ENCODE measurements at regions not wholly inside any gene's neighbourhood (a gene's known extent, or its start where the extent isn't known, plus 50 kb on each side); places are given as distances from the start of the nearest gene placed in this dataset.
"Not testable (repeated sequence)": the region's sequence is repeated elsewhere in the genome, so short reads cannot be mapped to it uniquely, and the experiment has no call there.

DNA sequence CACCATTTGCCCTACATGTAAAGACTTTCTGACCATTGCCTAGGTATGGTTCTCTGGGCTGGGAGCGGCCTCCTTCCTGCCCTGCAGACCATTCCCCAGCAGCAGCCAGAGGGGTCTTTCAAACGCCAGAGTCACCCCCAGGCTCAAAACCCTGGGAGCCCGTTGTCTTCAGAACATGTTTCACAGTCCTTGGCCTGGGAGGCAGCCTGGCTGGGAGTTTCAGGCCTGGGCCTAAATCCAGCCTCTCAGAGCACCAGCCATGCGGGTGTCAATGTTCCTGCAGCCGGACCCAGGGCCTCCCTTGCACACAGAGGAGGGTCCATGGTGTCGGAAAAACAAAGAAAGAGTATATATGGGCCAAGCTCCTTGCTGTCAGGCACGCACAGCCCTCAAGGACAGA lies 145.2 kb upstream of the FOXD4L5 start:
- Histone ChIP-seq H3K9me3 (ENCODE audit: insufficient read depth, low read depth, low read length) (peaks cover 14% of the 10 kb centered on the region; the same call in 1 of the 2 replicates), H3F3A (ENCODE audit: low read depth) (no peaks in the 10 kb centered on the region), H3K9me2 (replicated peaks; ENCODE audit: low read depth, low read length) (no peaks in the 10 kb centered on the region), H3K27me3 (ENCODE audit: insufficient read depth, low read length, poor library complexity, severe bottlenecking) (no peaks in the 10 kb centered on the region), H3K36me3 (ENCODE audit: insufficient read depth, low read length) (no peaks in the 10 kb centered on the region), H2AFZ (ENCODE audit: low read length) (no peak overlapping the region), H3K9ac (ENCODE audit: low read depth, low read length, poor library complexity, severe bottlenecking) (no peak overlapping the region), H3K79me2 (ENCODE audit: insufficient read depth, low read length) (no peaks in the 10 kb centered on the region), H3K4me2 (ENCODE audit: low read depth, low read length, poor library complexity, severe bottlenecking) (no peak overlapping the region), H4K20me1 (ENCODE audit: insufficient read depth, low read length, poor library complexity, severe bottlenecking) (no peaks in the 10 kb centered on the region), H3K4me1 (ENCODE audit: insufficient read depth, low read length, poor library complexity, severe bottlenecking) (no peaks in the 10 kb centered on the region), H3K4me3 (ENCODE audit: low read length, poor library complexity, severe bottlenecking) (no peak overlapping the region)
- TF ChIP-seq EZH2phosphoT487 (IDR thresholded peaks at IDR 0.05; ENCODE audit: borderline replicate concordance), result no peak
- TF ChIP-seq, protein P1, sequence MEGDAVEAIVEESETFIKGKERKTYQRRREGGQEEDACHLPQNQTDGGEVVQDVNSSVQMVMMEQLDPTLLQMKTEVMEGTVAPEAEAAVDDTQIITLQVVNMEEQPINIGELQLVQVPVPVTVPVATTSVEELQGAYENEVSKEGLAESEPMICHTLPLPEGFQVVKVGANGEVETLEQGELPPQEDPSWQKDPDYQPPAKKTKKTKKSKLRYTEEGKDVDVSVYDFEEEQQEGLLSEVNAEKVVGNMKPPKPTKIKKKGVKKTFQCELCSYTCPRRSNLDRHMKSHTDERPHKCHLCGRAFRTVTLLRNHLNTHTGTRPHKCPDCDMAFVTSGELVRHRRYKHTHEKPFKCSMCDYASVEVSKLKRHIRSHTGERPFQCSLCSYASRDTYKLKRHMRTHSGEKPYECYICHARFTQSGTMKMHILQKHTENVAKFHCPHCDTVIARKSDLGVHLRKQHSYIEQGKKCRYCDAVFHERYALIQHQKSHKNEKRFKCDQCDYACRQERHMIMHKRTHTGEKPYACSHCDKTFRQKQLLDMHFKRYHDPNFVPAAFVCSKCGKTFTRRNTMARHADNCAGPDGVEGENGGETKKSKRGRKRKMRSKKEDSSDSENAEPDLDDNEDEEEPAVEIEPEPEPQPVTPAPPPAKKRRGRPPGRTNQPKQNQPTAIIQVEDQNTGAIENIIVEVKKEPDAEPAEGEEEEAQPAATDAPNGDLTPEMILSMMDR (conservative IDR thresholded peaks at IDR 0.05; ENCODE audit: low read length), result no peak

DNA sequence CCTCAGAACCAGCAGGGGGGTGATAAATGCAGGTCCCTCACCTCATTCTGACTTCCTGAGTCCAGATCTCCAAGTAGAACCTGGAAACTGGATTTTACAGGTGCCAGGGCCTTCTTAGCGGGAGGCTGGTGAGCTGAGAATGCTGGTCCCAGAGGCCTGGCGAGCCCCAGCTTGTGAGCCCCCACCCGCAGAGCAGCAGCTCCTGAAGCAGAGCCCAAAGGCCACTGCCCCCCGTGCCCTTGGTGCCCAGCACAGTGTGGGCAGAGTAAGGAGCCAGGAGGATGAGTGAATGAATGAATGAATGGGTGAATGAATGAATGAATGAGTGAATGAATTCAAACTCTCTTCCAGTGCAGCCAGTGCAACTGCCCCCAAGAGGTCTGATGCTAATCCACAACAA lies 142.4 kb upstream of the FOXD4L5 start:
- H4K20me1 ChIP-seq (ENCODE audit: insufficient read depth, low read length, poor library complexity, severe bottlenecking); H3K27me3 ChIP-seq (ENCODE audit: insufficient read depth, low read length, poor library complexity, severe bottlenecking); H3F3A ChIP-seq (ENCODE audit: low read depth); H3K4me1 ChIP-seq (ENCODE audit: insufficient read depth, low read length, poor library complexity, severe bottlenecking); H3K4me2 ChIP-seq (ENCODE audit: low read depth, low read length, poor library complexity, severe bottlenecking); H3K4me3 ChIP-seq (ENCODE audit: low read length, poor library complexity, severe bottlenecking); H3K79me2 ChIP-seq (ENCODE audit: insufficient read depth, low read length); H2AFZ ChIP-seq (ENCODE audit: low read length); H3K9me2 ChIP-seq (replicated peaks; ENCODE audit: low read depth, low read length); H3K36me3 ChIP-seq (ENCODE audit: insufficient read depth, low read length); H3K9ac ChIP-seq (ENCODE audit: low read depth, low read length, poor library complexity, severe bottlenecking): not testable (repeated sequence)
- peaks cover 14% of the 10 kb centered on the region; the same call in 1 of the 2 replicates for H3K9me3 ChIP-seq (ENCODE audit: insufficient read depth, low read depth, low read length)

DNA sequence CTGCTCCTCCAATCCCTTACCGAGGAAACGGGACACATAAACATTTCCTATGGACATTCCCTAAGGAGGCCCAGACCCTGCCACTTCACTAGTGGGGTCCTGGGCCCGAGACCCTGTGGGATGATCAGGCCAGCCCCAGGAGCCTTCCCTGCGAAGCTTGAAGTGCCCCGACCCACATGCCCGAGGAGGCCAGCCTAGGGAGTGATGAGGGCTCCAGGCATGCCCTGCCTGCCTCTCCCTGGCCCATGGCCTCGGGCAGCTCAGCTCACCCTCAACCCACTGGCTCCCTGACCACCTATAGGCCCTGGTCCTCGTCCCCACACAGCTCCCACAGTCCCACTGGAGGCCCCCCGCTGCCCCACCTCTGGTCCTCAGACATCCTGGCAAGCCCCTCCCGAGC lies 141.8 kb upstream of the FOXD4L5 start:
- not testable (repeated sequence) for H2AFZ ChIP-seq (ENCODE audit: low read length); H3K27me3 ChIP-seq (ENCODE audit: insufficient read depth, low read length, poor library complexity, severe bottlenecking); H3K9ac ChIP-seq (ENCODE audit: low read depth, low read length, poor library complexity, severe bottlenecking); H3K79me2 ChIP-seq (ENCODE audit: insufficient read depth, low read length); H3K9me2 ChIP-seq (replicated peaks; ENCODE audit: low read depth, low read length); H4K20me1 ChIP-seq (ENCODE audit: insufficient read depth, low read length, poor library complexity, severe bottlenecking); H3K36me3 ChIP-seq (ENCODE audit: insufficient read depth, low read length); H3K9me3 ChIP-seq (ENCODE audit: insufficient read depth, low read depth, low read length); H3K4me2 ChIP-seq (ENCODE audit: low read depth, low read length, poor library complexity, severe bottlenecking); H3K4me1 ChIP-seq (ENCODE audit: insufficient read depth, low read length, poor library complexity, severe bottlenecking); H3F3A ChIP-seq (ENCODE audit: low read depth); H3K4me3 ChIP-seq (ENCODE audit: low read length, poor library complexity, severe bottlenecking)

DNA sequence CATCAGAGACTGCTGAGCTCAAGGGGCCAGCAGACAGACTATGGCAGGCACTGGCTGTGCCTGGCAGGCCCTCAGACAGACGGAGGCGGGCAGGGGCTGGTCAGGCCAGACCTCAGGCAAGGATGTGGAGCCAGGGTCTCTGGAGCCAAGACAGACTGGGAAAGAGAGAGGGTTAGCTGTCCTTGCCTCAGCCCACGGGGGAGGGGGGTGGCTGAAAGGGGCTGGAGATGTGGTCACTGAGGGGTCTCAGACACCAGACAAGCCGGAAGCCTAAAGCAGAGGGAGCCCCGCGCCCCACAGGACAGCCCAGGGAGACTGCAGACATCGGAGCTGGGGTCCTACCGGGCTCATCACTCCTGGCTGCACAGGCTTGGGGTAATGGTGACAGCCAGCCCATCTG lies 141.2 kb upstream of the FOXD4L5 start:
- Histone ChIP-seq H3K4me3 (ENCODE audit: low read length, poor library complexity, severe bottlenecking) (no peak overlapping the region), H4K20me1 (ENCODE audit: insufficient read depth, low read length, poor library complexity, severe bottlenecking) (no peaks in the 10 kb centered on the region), H3K9me2 (replicated peaks; ENCODE audit: low read depth, low read length) (no peaks in the 10 kb centered on the region), H3K36me3 (ENCODE audit: insufficient read depth, low read length) (no peaks in the 10 kb centered on the region), H3K4me2 (ENCODE audit: low read depth, low read length, poor library complexity, severe bottlenecking) (no peak overlapping the region), H3K9ac (ENCODE audit: low read depth, low read length, poor library complexity, severe bottlenecking) (no peak overlapping the region), H3K27me3 (ENCODE audit: insufficient read depth, low read length, poor library complexity, severe bottlenecking) (no peaks in the 10 kb centered on the region), H3K79me2 (ENCODE audit: insufficient read depth, low read length) (no peaks in the 10 kb centered on the region), H3F3A (ENCODE audit: low read depth) (no peaks in the 10 kb centered on the region), H3K9me3 (ENCODE audit: insufficient read depth, low read depth, low read length) (peaks cover 10% of the 10 kb centered on the region; the same call in 1 of the 2 replicates), H3K4me1 (ENCODE audit: insufficient read depth, low read length, poor library complexity, severe bottlenecking) (no peaks in the 10 kb centered on the region), H2AFZ (ENCODE audit: low read length) (no peak overlapping the region)
- TF ChIP-seq, protein P1 (conservative IDR thresholded peaks at IDR 0.05; ENCODE audit: low read length), result no peak
- TF ChIP-seq EZH2phosphoT487 (IDR thresholded peaks at IDR 0.05; ENCODE audit: borderline replicate concordance), result no peak

DNA sequence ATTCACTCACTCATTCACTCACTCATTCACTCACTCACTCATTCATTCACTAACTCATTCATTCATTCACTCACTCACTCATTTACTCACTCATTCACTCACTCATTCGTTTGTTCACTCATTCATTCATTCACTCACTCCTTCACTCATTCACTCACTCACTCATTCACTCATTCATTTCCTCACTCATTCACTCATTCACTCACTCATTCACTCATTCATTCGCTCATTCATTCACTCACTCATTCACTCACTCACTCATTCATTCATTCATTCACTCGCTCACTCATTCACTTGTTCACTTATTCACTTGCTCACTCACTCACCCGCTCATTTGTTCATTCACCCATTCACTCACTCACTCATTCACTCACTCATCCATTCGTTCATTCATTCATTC lies 140.2 kb upstream of the FOXD4L5 start:
- H3K9ac ChIP-seq (ENCODE audit: low read depth, low read length, poor library complexity, severe bottlenecking); H3K9me3 ChIP-seq (ENCODE audit: insufficient read depth, low read depth, low read length); H4K20me1 ChIP-seq (ENCODE audit: insufficient read depth, low read length, poor library complexity, severe bottlenecking); H3K79me2 ChIP-seq (ENCODE audit: insufficient read depth, low read length); H3F3A ChIP-seq (ENCODE audit: low read depth); H3K4me1 ChIP-seq (ENCODE audit: insufficient read depth, low read length, poor library complexity, severe bottlenecking); H3K27me3 ChIP-seq (ENCODE audit: insufficient read depth, low read length, poor library complexity, severe bottlenecking); H2AFZ ChIP-seq (ENCODE audit: low read length); H3K9me2 ChIP-seq (replicated peaks; ENCODE audit: low read depth, low read length); H3K4me2 ChIP-seq (ENCODE audit: low read depth, low read length, poor library complexity, severe bottlenecking); H3K4me3 ChIP-seq (ENCODE audit: low read length, poor library complexity, severe bottlenecking); H3K36me3 ChIP-seq (ENCODE audit: insufficient read depth, low read length): not testable (repeated sequence)

DNA sequence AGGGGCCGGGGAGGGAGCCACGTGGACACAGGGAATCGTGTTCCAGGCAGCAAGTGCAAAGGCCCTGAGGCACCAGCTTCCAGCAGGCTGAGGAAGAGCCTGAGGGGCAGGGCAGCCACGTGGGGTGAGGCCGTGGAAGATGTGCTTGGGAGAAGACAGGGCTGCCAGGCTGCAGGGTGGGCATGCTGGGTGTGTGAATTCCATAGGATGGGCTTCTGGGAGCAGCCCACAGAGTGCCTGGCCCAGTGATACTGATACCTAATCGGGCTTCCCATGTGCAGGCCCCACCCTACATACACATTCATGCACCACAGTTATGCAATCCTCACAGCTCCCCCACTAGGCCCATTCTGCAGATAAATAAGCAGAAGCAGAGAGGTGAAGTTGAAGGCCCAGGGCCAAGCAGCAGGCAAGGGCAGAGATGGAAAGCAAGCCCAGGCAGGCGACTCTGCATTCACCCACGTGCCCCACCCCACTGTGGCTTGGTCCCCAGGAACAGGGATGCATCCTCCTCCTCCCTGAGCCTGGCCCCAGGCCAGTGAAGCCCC lies 139.5 kb upstream of the FOXD4L5 start:
- H2AFZ ChIP-seq (ENCODE audit: low read length); H3K9me2 ChIP-seq (replicated peaks; ENCODE audit: low read depth, low read length): not testable (repeated sequence)

More for the DNA sequence above, 139.5 kb upstream of the FOXD4L5 start:
- H3K79me2 ChIP-seq (ENCODE audit: insufficient read depth, low read length); H3K4me3 ChIP-seq (ENCODE audit: low read length, poor library complexity, severe bottlenecking); H3F3A ChIP-seq (ENCODE audit: low read depth); H3K9me3 ChIP-seq (ENCODE audit: insufficient read depth, low read depth, low read length); H3K4me1 ChIP-seq (ENCODE audit: insufficient read depth, low read length, poor library complexity, severe bottlenecking); H3K36me3 ChIP-seq (ENCODE audit: insufficient read depth, low read length); H3K4me2 ChIP-seq (ENCODE audit: low read depth, low read length, poor library complexity, severe bottlenecking); H3K9ac ChIP-seq (ENCODE audit: low read depth, low read length, poor library complexity, severe bottlenecking); H3K27me3 ChIP-seq (ENCODE audit: insufficient read depth, low read length, poor library complexity, severe bottlenecking); H4K20me1 ChIP-seq (ENCODE audit: insufficient read depth, low read length, poor library complexity, severe bottlenecking): not testable (repeated sequence)
